ENCODE measurements at regions not wholly inside any gene's neighbourhood (a gene's known extent, or its start where the extent isn't known, plus 50 kb on each side); places are given as distances from the start of the nearest gene placed in this dataset.
A peak's percentile ranks its signal among the peaks of the same experiment; 100 is the strongest.

GRCh38 chr21:38752051-38752505 is 53.7 kb upstream of the ETS2 start:
- no peak overlapping the region for H3K4me3 ChIP-seq (ENCODE audit: low read depth, low read length)
- TF ChIP-seq MYC (IDR thresholded peaks at IDR 0.05; ENCODE audit: low read depth, low read length) (0 out of 2 replicates have a peak, but pooled peaks have one; percentile 4), POLR2A (IDR thresholded peaks at IDR 0.05; ENCODE audit: extremely low read depth, insufficient read length) (no peak), CTCF (IDR thresholded peaks at IDR 0.05; ENCODE audit: low read depth, low read length) (no peak)
- no peak for DNase-seq (ENCODE audit: low read depth)

GRCh38 chr21:38753114-38753513 is 52.6 kb upstream of the ETS2 start:
- TF ChIP-seq POLR2A (IDR thresholded peaks at IDR 0.05; ENCODE audit: extremely low read depth, insufficient read length) (no peak), MAX (IDR thresholded peaks at IDR 0.05; ENCODE audit: low read depth, low read length) (no peak), CTCF (IDR thresholded peaks at IDR 0.05; ENCODE audit: low read depth, low read length) (no peak), MYC (IDR thresholded peaks at IDR 0.05; ENCODE audit: low read depth, low read length) (no peak)

GRCh38 chr21:38753557-38753971 is 52.2 kb upstream of the ETS2 start:
- no peak overlapping the region for H3K4me3 ChIP-seq (ENCODE audit: low read depth, low read length)
- DNase-seq (ENCODE audit: low read depth) = no peak
- TF ChIP-seq MAX (IDR thresholded peaks at IDR 0.05; ENCODE audit: low read depth, low read length) = no peak
- TF ChIP-seq CTCF (IDR thresholded peaks at IDR 0.05; ENCODE audit: low read depth, low read length) = no peak
- no peak for TF ChIP-seq POLR2A (IDR thresholded peaks at IDR 0.05; ENCODE audit: extremely low read depth, insufficient read length)
- no peak for TF ChIP-seq MYC (IDR thresholded peaks at IDR 0.05; ENCODE audit: low read depth, low read length)

More at GRCh38 chr21:38753114-38753513, 52.6 kb upstream of the ETS2 start:
- H3K4me3 ChIP-seq (ENCODE audit: low read depth, low read length) = no peak overlapping the region
- DNase-seq (ENCODE audit: low read depth) = no peak
